Caco-2 (cell line): ENCODE measurements at regions not wholly inside any gene's neighbourhood (a gene's known extent, or its start where the extent isn't known, plus 50 kb on each side); places are given as distances from the start of the nearest gene placed in this dataset.

ENCODE experiments used
- BruUV-seq: library from RNA; stranded (reverse); fragments of 400-500 nt; replicated peaks from 2 replicates; lab custom pipeline; 2021; lab: Mats Ljungman, UMichigan
- CTCF ChIA-PET: fragments of 300-600 bp; sonication (Branson Sonifier 250); formaldehyde crosslinking; loops from one replicate; lab custom pipeline; 2022; ENCODE audit warnings: antibody characterized with exemption; lab: Charles Lee
- POLR2A ChIA-PET: fragments of 300-600 bp; sonication (Branson Sonifier 250); formaldehyde crosslinking; loops from one replicate; lab custom pipeline; 2022; ENCODE audit warnings: antibody characterized with exemption; lab: Charles Lee
- DNase-seq, 2 experiments: peaks; one replicate each; pipeline versions ENCODE4 v3.0.0 to v3.0.0-alpha.2; 2020 to 2022
- H3K27me3 ChIP-seq: replicated peaks from 2 replicates; pipeline ENCODE4 v1.6.0; 2011; ENCODE audit warnings: low read length; ENCODE audit not compliant: control insufficient read depth, insufficient read depth
- H3K36me3 ChIP-seq: 2 replicates; pipeline ENCODE4 v1.5.1; 2011; ENCODE audit warnings: low read length; ENCODE audit not compliant: control insufficient read depth, insufficient read depth
- H3K4me1 ChIP-seq: fragments of 250-450 bp; sonication (Bioruptor Pico); 2 replicates; pipeline ENCODE4 v1.5.1; 2020; ENCODE audit warnings: mild to moderate bottlenecking
- H3K4me3 ChIP-seq: 2 replicates; pipeline ENCODE4 v1.5.1; 2011; ENCODE audit warnings: low read depth, mild to moderate bottlenecking, control low read depth, low read length
- H3K9me3 ChIP-seq: fragments of 250-450 bp; sonication (Bioruptor Pico); 2 replicates; pipeline ENCODE4 v1.5.1; 2020; ENCODE audit warnings: mild to moderate bottlenecking, moderate library complexity
- H3K27ac Mint-ChIP-seq: one replicate; pipeline ENCODE4 v1.8.0; 2022; ENCODE audit warnings: mixed read lengths; ENCODE audit not compliant: unreplicated experiment
- H3K27me3 Mint-ChIP-seq: one replicate; pipeline ENCODE4 v1.8.0; 2022; ENCODE audit warnings: mixed read lengths; ENCODE audit not compliant: insufficient read depth, unreplicated experiment
- H3K36me3 Mint-ChIP-seq: one replicate; pipeline ENCODE4 v1.8.0; 2022; ENCODE audit warnings: mild to moderate bottlenecking, mixed read lengths; ENCODE audit not compliant: insufficient read depth, unreplicated experiment
- H3K4me1 Mint-ChIP-seq: one replicate; pipeline ENCODE4 v1.8.0; 2022; ENCODE audit warnings: low read depth, mixed read lengths; ENCODE audit not compliant: unreplicated experiment
- H3K4me3 Mint-ChIP-seq: one replicate; pipeline ENCODE4 v1.8.0; 2022; ENCODE audit warnings: mild to moderate bottlenecking, moderate library complexity, mixed read lengths; ENCODE audit not compliant: unreplicated experiment
- H3K9me3 Mint-ChIP-seq: one replicate; pipeline ENCODE4 v1.8.0; 2022; ENCODE audit warnings: mixed read lengths; ENCODE audit not compliant: unreplicated experiment
- CTCF ChIP-seq, 2 experiments: fragments of 200-600 bp in 1 of 2; IDR thresholded peaks; 1 replicate in 1 of 2; 2 replicates in 1 of 2; pipeline versions ENCODE4 v1.5.1 to v1.8.0; 2011 to 2022; ENCODE audit warnings: antibody characterized with exemption in 1 of 2, control low read depth in 1 of 2, inconsistent platforms in 1 of 2, low read depth in 1 of 2, low read length in 1 of 2, mild to moderate bottlenecking in 1 of 2, moderate library complexity in 1 of 2; ENCODE audit not compliant: insufficient read depth in 1 of 2, severe bottlenecking in 1 of 2, unreplicated experiment in 1 of 2
- intact Hi-C: fragments of 100-400 bp; cut with micrococcal nuclease; formaldehyde crosslinking; loops from one replicate; pipeline ENCODE4 v1.10.0; 2022; ENCODE audit not compliant: unreplicated experiment

- intact Hi-C loops, result no loop called here
- no TSS peak for BruUV-seq
- CTCF ChIA-PET, result no interaction called here
Measured at GRCh38 chr7:8314566-8314965, 52.6 kb upstream of the ICA1 start.

GRCh38 chr7:8319115-8319514 lies 57.1 kb upstream of the ICA1 start:
- no peak for DNase-seq

More at GRCh38 chr7:8314566-8314965, 52.6 kb upstream of the ICA1 start:
- H3K27me3 Mint-ChIP-seq, result no peaks in the 10 kb centered on the region
- no peak overlapping the region for H3K4me3 ChIP-seq
- H3K4me3 Mint-ChIP-seq, result no peak overlapping the region
- no peak for DNase-seq
- H3K27ac Mint-ChIP-seq, result no peak overlapping the region
- no peaks in the 10 kb centered on the region for H3K4me1 Mint-ChIP-seq
- peaks cover 35% of the 10 kb centered on the region for H3K9me3 Mint-ChIP-seq
- peaks cover 21% of the 10 kb centered on the region for H3K9me3 ChIP-seq
- no peak for TF ChIP-seq CTCF (IDR thresholded peaks at IDR 0.05; ENCODE audit: insufficient read depth in 1 of 2, low read depth in 1 of 2, low read length in 1 of 2, severe bottlenecking in 1 of 2, unreplicated experiment in 1 of 2)
- H3K4me1 ChIP-seq, result peaks cover under 1% of the 10 kb centered on the region; the same call in 1 of the 2 replicates
- POLR2A ChIA-PET, result no interaction called here
- H3K36me3 ChIP-seq, result peaks cover 1% of the 10 kb centered on the region; the same call in 1 of the 2 replicates
- H3K27me3 ChIP-seq, result no peaks in the 10 kb centered on the region
- peaks cover 7% of the 10 kb centered on the region for H3K36me3 Mint-ChIP-seq

DNA sequence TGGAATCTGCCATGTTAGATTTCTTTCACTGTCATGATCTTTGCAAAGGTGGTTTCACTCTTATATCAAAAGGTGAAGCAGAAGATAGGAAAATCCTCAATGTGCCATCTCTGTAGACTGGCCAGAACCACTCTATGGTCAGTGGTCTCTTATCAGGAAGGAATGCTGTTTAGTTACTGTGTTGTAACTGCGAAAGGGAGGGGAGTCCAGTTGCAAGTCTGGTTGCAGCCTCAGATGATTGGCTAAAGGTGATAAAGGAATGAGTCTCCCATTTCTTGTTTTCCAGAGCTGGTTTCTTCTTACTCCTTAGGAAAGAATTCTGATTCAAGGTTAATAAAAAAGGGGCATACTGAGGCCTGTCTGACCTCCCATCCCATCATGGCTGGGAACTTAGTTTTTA lies 58.2 kb upstream of the ICA1 start:
- Histone ChIP-seq H3K4me3 (no peak overlapping the region), H3K36me3 (no peaks in the 10 kb centered on the region), H3K27me3 (no peaks in the 10 kb centered on the region), H3K9me3 (peaks cover 14% of the 10 kb centered on the region; the same call in 1 of the 2 replicates), H3K4me1 (peaks cover 22% of the 10 kb centered on the region)
- H3K36me3 Mint-ChIP-seq, result peaks cover 7% of the 10 kb centered on the region
- POLR2A ChIA-PET, result no interaction called here
- H3K9me3 Mint-ChIP-seq, result peaks cover 21% of the 10 kb centered on the region
- intact Hi-C loops, result no loop called here
- H3K4me1 Mint-ChIP-seq, result peaks cover 14% of the 10 kb centered on the region
- CTCF ChIA-PET, result no interaction called here
- no TSS peak for BruUV-seq
- DNase-seq, result peak in 1 of 2 experiments; percentile 49
- TF ChIP-seq CTCF (IDR thresholded peaks at IDR 0.05; ENCODE audit: insufficient read depth in 1 of 2, low read depth in 1 of 2, low read length in 1 of 2, severe bottlenecking in 1 of 2, unreplicated experiment in 1 of 2), result no peak
- no peaks in the 10 kb centered on the region for H3K27me3 Mint-ChIP-seq
- no peak overlapping the region for H3K27ac Mint-ChIP-seq
- H3K4me3 Mint-ChIP-seq, result no peak overlapping the region

More at GRCh38 chr7:8319115-8319514, 57.1 kb upstream of the ICA1 start:
- H3K4me3 Mint-ChIP-seq, result no peak overlapping the region
- Histone ChIP-seq H3K27me3 (no peaks in the 10 kb centered on the region), H3K36me3 (peaks cover 1% of the 10 kb centered on the region; the same call in 1 of the 2 replicates), H3K4me3 (no peak overlapping the region), H3K9me3 (peaks cover 14% of the 10 kb centered on the region; the same call in 1 of the 2 replicates), H3K4me1 (peaks cover 22% of the 10 kb centered on the region)
- ChIA-PET POLR2A (no interaction called here), CTCF (no interaction called here)
- H3K36me3 Mint-ChIP-seq, result peaks cover 7% of the 10 kb centered on the region
- H3K27ac Mint-ChIP-seq, result no peak overlapping the region
- intact Hi-C loops, result loop anchor here (2.0 kb wide), 1 partner anchor 14 kb away; no protein-coding TSS in a partner anchor
- peaks cover 14% of the 10 kb centered on the region for H3K4me1 Mint-ChIP-seq
- no TSS peak for BruUV-seq
- H3K9me3 Mint-ChIP-seq, result peaks cover 21% of the 10 kb centered on the region
- no peaks in the 10 kb centered on the region for H3K27me3 Mint-ChIP-seq
- TF ChIP-seq CTCF (IDR thresholded peaks at IDR 0.05; ENCODE audit: insufficient read depth in 1 of 2, low read depth in 1 of 2, low read length in 1 of 2, severe bottlenecking in 1 of 2, unreplicated experiment in 1 of 2), result no peak
